GM21619 (cell line): ENCODE measurements at regions not wholly inside any gene's neighbourhood (a gene's known extent, or its start where the extent isn't known, plus 50 kb on each side); places are given as distances from the start of the nearest gene placed in this dataset.

Experiments used
- ATAC-seq: cut with Tn5 transposase; IDR thresholded peaks from one replicate; pipeline ENCODE4 v1.9.1; 2021; ENCODE audit not compliant: unreplicated experiment

GRCh38 chr2:217419055-217419671 lies 559.3 kb upstream of the TNP1 start:
- ATAC-seq = no peak

GRCh38 chr2:217418544-217418943 lies 558.7 kb upstream of the TNP1 start:
- no peak for ATAC-seq

GRCh38 chr2:217418090-217418489 lies 558.2 kb upstream of the TNP1 start:
- ATAC-seq = no peak

- no peak for ATAC-seq
Measured at GRCh38 chr2:217417536-217417935, 557.7 kb upstream of the TNP1 start.

GRCh38 chr2:217415316-217415715 lies 555.5 kb upstream of the TNP1 start:
- ATAC-seq = peak; percentile 93

GRCh38 chr2:217414429-217414828 lies 554.6 kb upstream of the TNP1 start:
- no peak for ATAC-seq

GRCh38 chr2:217413193-217413592 lies 553.3 kb upstream of the TNP1 start:
- no peak for ATAC-seq

GRCh38 chr2:217412721-217413120 lies 552.9 kb upstream of the TNP1 start:
- ATAC-seq = no peak

GRCh38 chr2:217412277-217412676 lies 552.4 kb upstream of the TNP1 start:
- no peak for ATAC-seq

- no peak for ATAC-seq
Measured at GRCh38 chr2:217410681-217410960, 550.8 kb upstream of the TNP1 start.

GRCh38 chr2:217409949-217410680 lies 550.3 kb upstream of the TNP1 start:
- ATAC-seq = no peak

- ATAC-seq = no peak
Measured at GRCh38 chr2:217407362-217407761, 547.5 kb upstream of the TNP1 start.

GRCh38 chr2:217404236-217404760 lies 544.4 kb upstream of the TNP1 start:
- no peak for ATAC-seq

- ATAC-seq = no peak
Measured at GRCh38 chr2:217402761-217403383, 543.0 kb upstream of the TNP1 start.

GRCh38 chr2:217402144-217402543 lies 542.3 kb upstream of the TNP1 start:
- no peak for ATAC-seq

- ATAC-seq = no peak
Measured at GRCh38 chr2:217399291-217399690, 539.4 kb upstream of the TNP1 start.

- no peak for ATAC-seq
Measured at GRCh38 chr2:217398860-217399259, 539.0 kb upstream of the TNP1 start.

- ATAC-seq = no peak
Measured at GRCh38 chr2:217398101-217398500, 538.2 kb upstream of the TNP1 start.

GRCh38 chr2:217396586-217396985 lies 536.7 kb upstream of the TNP1 start:
- ATAC-seq = no peak

- ATAC-seq = no peak
Measured at GRCh38 chr2:217396165-217396564, 536.3 kb upstream of the TNP1 start.

- no peak for ATAC-seq
Measured at GRCh38 chr2:217394510-217395351, 534.9 kb upstream of the TNP1 start.
